LoVo (cell line): ENCODE measurements at regions not wholly inside any gene's neighbourhood (a gene's known extent, or its start where the extent isn't known, plus 50 kb on each side); places are given as distances from the start of the nearest gene placed in this dataset.
"Not testable (repeated sequence)": the region's sequence is repeated elsewhere in the genome, so short reads cannot be mapped to it uniquely, and the experiment has no call there.

Experiments
- DNase-seq: peaks from one replicate; pipeline ENCODE4 v3.0.0-alpha.2; 2016; ENCODE audit warnings: low spot score

DNA sequence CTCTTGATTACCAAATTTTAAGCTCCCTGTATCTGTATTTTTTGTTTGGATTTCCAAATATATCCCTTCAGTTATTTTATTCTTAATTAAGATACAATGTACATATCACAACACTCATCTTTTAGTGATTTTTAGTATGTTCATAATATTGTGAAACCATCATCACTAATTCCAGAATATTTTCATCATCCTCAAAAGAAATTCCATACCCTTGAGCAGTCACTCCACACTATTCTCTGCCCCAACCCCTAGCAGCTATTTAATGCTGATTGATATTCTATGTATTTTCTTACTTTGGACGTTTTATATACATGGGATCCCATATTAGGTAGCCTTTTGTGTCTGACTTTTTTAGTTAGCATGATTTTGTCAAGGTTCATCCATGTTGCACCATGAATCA, 127.4 kb upstream of the SLC8A1 start:
- no peak for DNase-seq

DNA sequence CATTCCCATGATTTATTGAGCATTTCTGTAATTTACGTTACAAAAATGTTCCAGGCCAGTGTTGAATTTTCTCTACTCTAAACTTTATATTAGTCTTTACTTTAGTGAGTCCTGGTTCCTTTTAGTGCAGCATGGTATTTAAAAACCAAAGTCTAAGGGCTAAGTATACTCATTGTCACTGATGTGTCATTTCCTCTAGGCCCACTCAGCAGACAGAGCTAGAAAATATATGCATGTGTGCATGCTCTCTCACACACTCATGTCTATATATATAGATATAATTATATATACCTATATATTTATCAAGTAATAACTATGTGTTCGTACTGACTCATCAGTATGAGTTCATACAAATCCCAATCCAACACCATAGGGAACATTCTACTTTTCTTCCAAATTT, 132.5 kb upstream of the SLC8A1 start:
- DNase-seq = no peak

DNA sequence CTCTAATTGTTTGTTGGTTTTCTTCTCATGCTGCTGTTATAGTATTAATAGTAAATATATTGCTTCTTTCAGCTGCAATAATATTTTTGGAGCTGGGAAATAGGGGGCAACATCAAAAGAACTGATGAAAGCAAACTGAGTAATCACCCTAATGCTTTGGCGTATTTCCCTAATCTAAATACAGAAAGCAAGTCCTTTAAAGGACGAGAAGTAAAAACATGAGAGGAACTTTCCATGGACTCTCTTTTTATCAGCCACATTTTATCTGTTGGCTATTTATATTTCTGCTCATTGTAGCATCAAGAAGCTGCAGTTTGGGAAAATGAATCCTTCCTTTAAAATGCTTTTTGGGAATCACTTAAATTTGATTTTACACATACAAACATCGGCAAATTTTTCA, 139.9 kb upstream of the SLC8A1 start:
- no peak for DNase-seq

DNA sequence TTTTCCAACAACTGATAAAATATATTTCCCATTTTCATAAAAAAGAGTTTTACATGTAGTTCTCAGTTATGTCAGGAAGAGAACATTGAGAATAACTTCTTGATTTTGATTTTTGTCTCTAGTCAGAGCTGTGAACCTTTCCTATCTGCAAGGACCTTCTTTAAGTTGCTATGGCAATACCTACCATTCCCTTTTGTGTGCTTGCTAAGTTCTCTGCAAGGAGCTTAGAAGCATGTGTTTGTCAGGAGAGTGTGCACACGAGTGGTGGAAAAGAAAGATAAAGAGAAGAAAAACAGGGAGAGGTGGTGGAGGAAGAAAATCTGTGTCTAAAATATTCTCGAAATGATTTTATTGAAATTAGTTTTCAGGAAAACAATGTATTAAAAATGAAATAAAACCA, 140.3 kb upstream of the SLC8A1 start:
- DNase-seq = no peak

DNA sequence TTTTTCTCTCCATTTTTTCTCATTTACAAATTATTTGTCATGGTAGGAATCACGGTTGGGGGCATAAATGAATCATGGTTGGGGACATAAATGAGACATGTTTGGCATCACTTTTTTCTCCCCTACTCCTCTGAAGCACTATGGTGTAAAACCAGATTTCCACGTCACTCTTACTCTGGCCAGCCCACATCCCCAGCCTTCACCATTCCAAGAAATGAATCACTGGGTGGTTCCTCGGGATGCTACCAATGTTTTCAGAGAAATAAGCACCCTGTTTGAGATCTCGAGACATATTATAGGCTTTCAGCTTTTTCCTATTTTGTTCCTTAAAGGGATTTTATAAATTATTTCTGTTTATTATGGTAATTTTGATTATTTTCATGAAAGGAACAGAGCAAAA, 155.0 kb upstream of the SLC8A1 start:
- no peak for DNase-seq

DNA sequence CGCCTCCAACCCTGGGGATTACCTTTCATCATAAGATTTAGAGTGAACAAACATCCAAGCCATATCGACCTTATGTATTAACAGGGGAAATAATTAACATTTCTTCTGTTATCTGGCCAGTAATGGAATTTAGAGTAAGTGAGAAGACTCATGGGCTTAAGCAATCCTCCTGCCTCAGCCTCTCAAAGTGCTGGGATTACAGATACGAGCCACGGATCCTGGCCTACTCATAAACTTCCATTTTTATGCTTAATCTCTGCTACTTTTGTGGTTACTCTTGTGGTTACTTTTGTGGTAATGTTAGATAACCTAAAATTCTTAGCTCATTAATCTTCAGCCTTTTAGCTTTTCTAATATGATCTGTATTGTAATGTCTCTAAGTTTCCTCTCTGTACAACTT, 159.3 kb upstream of the SLC8A1 start:
- no peak for DNase-seq

DNA sequence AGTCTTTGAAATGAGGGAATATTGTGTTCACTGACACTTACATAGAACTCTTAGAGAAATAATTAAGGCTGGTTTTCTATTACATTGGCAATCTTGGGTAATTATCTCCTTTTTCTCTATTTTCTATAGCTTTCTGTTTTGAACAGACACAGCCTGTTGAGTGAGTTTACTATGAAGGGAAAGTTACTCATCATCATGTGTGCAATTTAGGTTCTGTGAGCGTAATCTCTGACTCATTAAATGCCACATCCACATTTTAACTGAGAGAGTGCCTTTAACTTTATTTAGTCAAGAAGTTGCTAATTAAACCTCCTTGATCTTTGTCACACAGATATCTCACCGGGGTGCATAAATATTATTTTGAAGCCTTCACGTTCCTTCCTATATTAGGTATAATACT, 174.0 kb upstream of the SLC8A1 start:
- no peak for DNase-seq

DNA sequence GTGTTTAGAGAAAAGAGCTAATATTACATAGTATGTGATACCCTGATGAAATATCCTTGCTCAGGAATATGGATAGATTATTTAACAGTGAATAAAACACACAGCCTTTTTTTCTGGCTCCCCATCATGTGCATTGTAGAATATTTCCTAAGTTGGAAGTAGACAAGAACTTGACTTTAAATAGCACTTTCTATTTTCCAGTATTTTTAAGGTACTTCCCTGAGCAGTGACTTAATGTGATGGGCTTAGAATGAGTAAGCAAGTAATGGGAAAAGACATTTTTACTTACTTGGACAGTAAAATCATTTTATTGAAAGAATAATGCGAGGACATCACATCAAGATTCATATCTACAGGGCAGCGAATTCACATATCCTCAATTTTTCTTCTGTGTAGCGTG, 176.7 kb upstream of the SLC8A1 start:
- DNase-seq = no peak

DNA sequence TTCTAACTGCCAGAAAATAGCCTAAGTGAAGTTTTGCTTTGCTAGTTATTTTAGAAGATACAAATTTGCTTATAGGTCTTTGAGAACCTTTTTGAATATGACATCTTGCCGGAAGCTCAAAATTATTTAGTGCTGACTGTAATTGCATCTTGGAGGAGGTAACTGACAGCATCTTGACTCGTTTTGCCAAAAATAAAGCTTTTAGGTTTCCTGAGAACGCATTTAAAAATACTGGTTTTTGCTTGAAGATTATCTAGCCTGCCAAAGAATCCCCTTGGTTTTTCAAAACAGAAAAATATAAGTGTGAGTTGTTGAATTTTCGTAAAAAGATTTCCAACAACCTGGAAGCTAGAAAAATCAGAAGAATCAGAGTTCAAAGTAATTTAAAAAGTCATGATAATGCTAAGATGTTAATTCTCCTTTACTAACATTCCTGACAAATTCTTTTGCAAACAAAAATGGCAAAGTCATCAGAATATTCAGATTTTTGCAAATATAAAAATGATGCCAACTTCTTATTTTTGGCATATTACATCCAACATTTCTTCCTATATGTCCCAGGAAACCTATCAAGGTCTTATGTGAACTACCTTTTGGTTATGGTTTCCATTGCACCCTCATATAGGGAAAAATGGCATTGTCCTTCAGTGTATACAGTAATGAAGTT, 178.0 kb upstream of the SLC8A1 start:
- no peak for DNase-seq

DNA sequence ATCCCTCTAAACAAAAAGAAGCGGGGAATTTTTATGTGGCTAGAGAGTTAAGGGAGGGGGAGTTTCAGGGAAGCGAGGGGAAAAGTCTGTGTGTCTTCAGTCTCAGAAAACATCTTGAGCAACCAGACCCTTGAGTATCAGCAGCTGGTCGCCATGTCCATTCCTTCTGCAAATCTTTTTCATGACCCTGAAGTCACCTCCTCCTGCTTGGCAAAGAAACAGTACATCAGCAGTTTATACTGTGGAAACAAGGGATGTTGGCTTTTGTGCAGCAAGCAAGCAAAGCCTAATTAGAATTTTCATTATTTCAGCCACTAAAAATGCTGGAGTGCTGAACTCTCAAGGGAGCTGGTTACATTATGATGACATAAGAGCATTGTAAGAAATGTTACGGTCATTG, 187.4 kb upstream of the SLC8A1 start:
- no peak for DNase-seq

DNA sequence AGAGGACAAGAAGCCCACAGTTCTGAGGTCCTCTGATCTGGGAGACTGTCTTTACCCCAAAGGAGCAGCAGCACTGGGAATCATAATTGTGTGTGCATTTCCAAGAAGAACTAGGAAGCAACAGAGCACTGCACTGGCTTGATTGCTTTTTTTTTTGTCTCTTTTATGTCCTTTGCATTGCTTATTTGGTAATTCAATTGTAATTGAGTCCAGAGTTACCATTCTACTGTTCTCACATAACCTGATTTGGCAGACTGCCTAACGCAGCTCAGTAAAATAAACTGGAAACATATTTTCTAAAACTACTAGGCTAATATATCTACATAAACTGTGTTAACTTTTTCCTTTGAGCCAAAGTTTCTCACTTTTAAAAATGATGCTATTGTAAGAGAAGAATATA, 190.3 kb upstream of the SLC8A1 start:
- no peak for DNase-seq

DNA sequence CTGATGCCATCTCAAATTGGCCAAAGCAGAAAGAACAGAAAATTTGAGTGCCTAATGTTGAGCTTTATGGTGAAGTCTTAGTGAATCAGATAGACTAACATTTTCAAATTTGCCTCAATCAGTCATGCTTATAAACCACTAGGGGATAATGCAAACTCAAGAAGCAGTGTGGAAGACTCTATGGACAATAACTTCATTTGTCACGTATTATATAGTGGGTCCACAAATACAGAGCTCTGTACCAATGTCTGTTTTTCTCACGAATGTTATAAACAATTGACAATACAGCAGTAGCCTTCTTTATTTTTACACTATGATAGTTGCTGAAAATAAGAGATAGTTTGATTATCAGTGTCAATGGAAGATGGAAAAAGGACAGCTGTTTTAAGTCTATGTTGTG, 190.8 kb upstream of the SLC8A1 start:
- DNase-seq = no peak

DNA sequence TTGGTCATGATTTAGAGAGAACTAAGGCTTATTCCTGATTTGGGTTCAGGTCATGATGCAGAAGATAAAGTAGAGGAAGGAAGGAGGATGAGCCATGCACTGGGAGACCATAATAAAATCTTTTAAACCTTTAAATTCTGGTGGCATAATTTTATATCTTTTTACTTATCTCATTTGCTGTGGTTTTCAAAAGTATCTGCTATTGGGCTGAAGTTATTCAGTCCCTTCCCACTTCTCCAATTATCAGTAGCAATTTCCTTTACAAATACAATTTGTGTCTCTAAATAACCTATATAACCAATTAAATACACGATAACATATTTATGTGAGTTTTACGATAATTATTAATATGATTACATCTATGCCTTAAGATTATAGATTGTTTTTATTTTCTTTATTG, 194.8 kb upstream of the SLC8A1 start:
- no peak for DNase-seq

DNA sequence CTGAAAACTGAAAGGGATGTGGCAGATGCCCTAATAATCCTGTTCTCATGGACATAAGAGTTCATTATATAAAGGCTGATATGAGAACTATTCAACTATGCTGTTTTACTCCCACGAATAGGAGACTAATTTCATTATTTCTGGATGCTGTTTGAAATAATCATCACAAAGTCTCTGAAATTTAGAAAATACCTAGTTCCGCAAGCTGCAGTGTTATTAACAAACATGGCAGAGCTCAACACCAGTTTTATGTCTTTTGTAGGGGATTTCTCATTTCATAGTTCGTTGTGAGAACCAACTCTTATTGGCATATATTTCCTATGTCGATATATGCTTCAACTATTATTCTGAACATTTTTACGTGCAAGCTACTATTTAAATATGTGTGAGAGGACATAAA, 200.3 kb upstream of the SLC8A1 start:
- no peak for DNase-seq

DNA sequence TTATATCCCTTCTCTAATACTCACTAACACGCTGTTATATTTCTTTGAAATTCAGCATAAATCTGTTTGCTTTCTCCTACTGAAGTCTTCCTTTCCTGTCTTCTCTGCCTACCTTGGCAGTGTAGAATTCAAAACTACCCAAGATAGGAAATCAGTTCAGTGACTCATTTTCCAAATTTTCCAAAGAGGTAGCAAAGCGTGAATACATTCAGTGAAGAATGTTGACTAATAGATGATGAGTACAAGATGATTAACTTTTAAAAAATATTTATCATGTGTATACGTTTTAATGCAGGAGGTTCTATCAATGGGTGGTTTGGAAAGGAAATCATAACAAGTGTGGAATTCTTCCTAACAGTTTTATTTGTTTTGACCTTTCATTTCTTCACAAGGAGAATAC, 201.9 kb upstream of the SLC8A1 start:
- DNase-seq = no peak

DNA sequence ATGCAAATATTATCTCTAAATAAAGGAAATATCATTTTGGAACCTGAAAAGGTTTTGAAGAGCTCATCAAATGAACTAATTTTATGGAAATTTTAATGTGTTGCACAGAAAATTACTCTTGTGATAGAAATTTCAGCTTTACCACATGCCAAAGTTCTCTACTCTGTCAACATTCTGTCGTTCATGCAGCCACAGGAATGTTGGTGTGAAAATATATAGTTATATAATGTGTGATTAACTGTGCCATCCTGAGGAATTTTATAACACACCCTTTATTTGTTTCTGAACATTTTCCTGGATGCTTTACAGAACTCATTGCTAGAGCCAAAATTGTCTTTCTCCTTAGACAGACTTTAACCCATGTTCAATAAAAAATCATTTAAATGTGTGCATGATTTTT, 202.5 kb upstream of the SLC8A1 start:
- DNase-seq = no peak

DNA sequence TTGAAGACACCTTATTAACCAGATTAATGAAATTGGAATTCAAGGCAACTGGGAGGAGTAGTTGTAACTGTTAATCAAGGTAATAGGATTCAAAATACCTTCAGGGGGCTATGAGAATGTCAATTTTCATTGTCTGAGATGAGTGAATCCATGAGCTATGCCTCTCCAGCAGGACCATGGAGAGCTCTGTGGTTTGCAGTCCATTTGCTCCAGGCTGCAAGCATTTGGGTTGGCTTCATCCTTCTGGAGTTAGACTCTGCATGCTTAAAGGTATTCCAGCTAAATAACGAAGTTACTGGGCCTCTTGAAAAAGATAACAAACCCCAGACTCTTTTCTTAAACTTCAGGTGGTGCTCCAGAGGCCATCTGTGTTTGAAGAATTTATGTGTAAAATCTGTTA, 207.1 kb upstream of the SLC8A1 start:
- no peak for DNase-seq

DNA sequence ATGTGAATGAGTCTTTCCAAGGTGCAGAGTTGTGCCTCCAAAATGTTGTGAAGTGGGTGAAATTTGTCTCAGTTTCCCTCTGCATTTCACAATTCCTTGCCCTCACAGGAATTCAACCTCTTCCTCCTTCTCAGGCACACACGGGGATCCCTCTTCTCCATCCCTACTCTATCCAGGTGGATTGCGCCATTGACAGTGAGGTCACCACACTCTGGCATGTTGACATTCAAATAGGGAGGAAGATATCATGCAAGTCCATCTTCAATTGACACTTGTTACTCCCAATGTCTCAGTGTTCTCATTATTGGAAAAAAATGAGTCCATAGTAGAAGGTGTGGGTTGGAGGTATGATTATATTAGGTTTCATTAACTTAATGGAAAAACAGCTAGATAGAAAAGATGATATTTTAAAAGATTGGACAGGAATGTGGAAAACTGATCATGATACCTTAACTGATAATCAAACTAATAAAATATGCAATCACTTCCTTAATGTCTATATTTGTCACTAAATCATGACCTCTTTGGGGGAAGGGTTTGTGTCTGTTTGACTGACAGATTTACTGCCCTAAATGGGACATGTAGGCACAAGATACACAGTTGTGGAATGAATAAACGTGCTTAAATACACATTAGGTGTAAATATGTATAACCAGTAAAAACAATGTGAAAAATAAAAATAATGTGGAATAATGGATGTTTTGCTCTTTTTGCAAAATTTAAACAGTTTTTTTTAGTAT, 213.8 kb upstream of the SLC8A1 start:
- no peak for DNase-seq

DNA sequence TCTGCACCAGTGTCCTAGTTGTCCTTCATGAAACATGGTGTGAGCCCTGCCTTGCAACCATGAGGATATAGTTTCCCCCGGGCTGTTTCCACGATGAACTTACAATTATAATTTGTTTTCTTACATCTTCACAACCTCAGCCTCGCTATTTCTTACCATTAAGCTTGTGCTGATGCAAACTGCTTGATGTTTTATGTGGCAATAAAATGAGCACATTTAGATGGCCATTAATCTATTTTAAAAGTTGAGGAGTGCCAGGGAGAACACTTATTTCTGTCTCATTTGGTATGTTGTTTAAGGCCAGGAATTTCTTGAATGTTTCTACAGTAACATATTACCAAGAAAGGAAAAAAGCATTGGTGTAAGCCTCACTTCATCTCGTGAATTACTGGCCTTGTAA, 214.5 kb upstream of the SLC8A1 start:
- no peak for DNase-seq

DNA sequence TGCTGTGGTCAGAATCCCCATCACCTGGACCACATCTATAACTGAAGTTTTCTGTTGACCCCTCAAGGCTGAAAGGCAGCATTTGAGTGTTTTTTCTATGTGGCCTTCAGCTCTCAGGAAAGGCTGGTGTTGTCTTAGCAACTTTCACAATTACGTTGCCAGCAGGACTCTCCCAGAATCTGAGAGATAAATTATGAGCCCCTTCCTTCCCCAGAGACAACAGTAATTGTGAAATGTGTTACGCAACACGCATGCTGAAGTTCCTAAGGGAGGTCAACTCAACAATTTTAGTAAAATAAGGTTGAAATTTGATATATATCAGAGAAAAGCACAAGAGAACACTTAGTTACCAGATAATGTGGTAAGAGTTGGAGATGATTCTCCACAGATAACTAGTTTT, 216.5 kb upstream of the SLC8A1 start:
- no peak for DNase-seq

DNA sequence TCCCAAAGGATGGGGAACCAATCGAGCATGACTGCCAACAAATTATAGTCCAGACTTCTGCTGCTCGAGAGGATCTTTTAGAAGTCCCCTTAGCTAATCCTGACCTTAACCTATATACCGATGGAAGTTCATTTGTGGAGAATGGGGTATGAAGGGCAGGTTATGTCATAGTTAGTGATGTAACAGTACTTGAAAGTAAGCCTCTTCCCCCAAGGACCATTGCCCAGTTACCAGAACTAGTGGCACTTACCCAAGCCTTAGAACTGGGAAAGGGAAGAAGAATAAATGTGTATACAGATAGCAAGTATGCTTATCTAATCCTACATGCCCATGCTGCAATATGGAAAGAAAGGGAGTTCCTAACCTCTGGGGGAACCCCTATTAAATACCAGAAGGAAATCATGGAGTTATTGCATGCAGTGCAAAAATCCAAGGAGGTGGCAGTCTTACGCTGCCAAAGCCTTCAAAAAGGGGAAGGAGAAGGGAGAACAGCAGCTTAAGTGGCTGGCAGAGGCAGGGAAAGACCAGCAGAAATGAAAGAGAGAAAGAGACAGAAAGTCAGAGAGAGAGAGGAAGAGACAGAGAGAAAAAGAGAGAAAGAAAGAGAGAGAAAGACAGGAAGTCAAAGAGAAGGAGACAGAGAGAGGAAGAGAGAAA, 224.4 kb upstream of the SLC8A1 start:
- not testable (repeated sequence) for DNase-seq

DNA sequence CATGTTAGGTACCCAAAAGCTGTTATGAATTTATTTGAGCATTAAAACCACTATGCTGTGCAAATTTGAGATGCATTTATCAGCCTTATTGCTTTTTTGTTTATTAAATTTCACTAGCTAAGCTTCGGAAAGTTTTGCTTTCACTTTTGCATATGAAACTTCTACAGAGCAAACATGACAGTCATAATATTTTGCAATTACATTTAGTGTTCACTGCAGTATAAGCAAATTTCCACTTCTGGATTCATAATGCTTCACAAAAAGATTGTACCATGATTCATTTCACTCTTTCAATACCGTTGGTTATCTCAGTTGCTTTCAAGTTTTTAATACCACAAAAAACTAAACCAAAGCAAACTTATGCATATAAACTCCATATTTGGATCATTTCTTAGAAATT, 228.7 kb upstream of the SLC8A1 start:
- DNase-seq = no peak

DNA sequence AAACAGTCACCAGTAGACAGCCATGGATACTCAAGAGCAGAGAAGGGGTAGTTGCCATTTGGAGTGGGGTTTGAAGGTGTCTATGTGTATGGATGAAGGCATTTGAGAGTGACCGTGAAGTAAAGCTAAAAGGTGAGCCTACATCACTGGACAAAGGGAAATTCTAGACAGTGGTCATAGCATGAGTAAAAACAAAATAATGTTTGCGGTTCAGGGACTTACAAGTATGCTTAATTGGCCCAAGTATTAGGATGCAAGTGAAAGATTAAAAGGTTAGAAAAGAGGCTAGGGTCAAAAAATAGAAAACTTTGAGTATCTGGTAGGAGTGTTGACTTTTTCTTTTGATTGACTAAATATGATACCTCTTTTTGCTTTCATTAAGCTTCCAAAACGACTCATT, 238.1 kb upstream of the SLC8A1 start:
- DNase-seq = no peak

DNA sequence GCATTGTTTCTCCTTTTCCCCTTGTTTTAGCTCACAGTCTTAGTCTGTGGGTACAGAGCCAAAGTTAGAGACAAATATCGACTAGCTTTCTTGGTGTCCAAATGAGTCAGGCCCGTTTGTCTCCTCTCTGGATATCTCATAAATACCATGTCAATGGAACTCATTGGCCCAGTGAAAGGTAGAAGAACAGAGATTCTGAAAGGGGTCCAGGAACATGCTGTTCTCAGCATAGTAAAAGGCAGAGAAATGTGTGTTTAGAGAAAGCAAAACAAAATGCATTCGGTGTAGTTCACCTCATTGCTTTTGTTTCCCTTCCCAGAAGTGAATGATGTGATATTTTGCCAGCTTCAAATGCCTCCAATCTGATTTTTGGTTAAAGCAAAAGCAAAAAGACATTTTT, 238.6 kb upstream of the SLC8A1 start:
- no peak for DNase-seq
